SK-N-SH (cell line): ENCODE measurements at regions not wholly inside any gene's neighbourhood (a gene's known extent, or its start where the extent isn't known, plus 50 kb on each side); places are given as distances from the start of the nearest gene placed in this dataset.
"Not testable (repeated sequence)": the region's sequence is repeated elsewhere in the genome, so short reads cannot be mapped to it uniquely, and the experiment has no call there.

Source experiments
- CTCF ChIA-PET: fragments of 300-600, 350-600 bp; formaldehyde crosslinking; extraction: SDS; loops from one replicate; lab custom pipeline; 2021; lab: Yijun Ruan, JAX
- POLR2A ChIA-PET: fragments of 350-600 bp; sonication (Branson Sonifier 250); formaldehyde crosslinking; extraction: SDS; loops from one replicate; lab custom pipeline; 2020; ENCODE audit warnings: antibody characterized with exemption, inconsistent platforms; lab: Yijun Ruan, JAX
- DNase-seq: peaks from one replicate; pipeline ENCODE4 v3.0.0; 2012
- H2AFZ ChIP-seq: fragments of 200-600 bp; sonication (generic); 2 replicates; pipeline ENCODE4 v1.8.1; 2016; ENCODE audit warnings: antibody characterized with exemption, mild to moderate bottlenecking, low read depth
- H3F3A ChIP-seq: fragments of 200-600 bp; sonication (generic); replicated peaks from 2 replicates; pipeline ENCODE3; 2016; ENCODE audit warnings: antibody characterized with exemption, mild to moderate bottlenecking; ENCODE audit not compliant: insufficient read depth
- H3K27ac ChIP-seq, 2 experiments: fragments of 200-500 bp in 1 of 2; fragments of 200-600 bp in 1 of 2; sonication (Bioruptor generic) in 1 of 2; sonication (generic), shearing (Covaris generic) in 1 of 2; 2 replicates each; pipeline versions ENCODE4 v1.5.1 to v1.6.1; 2014 to 2016; ENCODE audit warnings: low read depth in 2 of 2, inconsistent platforms in 1 of 2, low read length in 1 of 2, mild to moderate bottlenecking in 1 of 2, mixed read lengths in 1 of 2
- H3K27me3 ChIP-seq: fragments of 200-600 bp; sonication (generic), shearing (Covaris generic); 2 replicates; pipeline ENCODE4 v1.6.1; 2016; ENCODE audit warnings: mixed run types; ENCODE audit not compliant: insufficient read depth
- H3K36me3 ChIP-seq, 2 experiments: fragments of 200-500 bp in 1 of 2; fragments of 200-600 bp in 1 of 2; sonication (Bioruptor generic) in 1 of 2; sonication (generic) in 1 of 2; replicated peaks in 1 of 2; 2 replicates each; pipeline versions ENCODE3 to v1.5.1; 2014 to 2016; ENCODE audit warnings: low read length in 1 of 2, mild to moderate bottlenecking in 1 of 2; ENCODE audit not compliant: insufficient read depth in 2 of 2, control insufficient read depth in 1 of 2
- H3K4me1 ChIP-seq, 2 experiments: fragments of 200-500 bp in 1 of 2; fragments of 200-600 bp in 1 of 2; sonication (Bioruptor generic) in 1 of 2; sonication (generic), shearing (Covaris generic) in 1 of 2; 2 replicates each; pipeline versions ENCODE4 v1.5.1 to v1.6.1; 2014 to 2016; ENCODE audit warnings: low read depth in 1 of 2, low read length in 1 of 2, mixed run types in 1 of 2; ENCODE audit not compliant: insufficient read depth in 2 of 2, control insufficient read depth in 1 of 2
- H3K4me2 ChIP-seq: fragments of 200-600 bp; sonication (generic), shearing (Covaris generic); 2 replicates; pipeline ENCODE4 v1.6.1; 2017; ENCODE audit warnings: mixed run types
- H3K4me3 ChIP-seq, 2 experiments: fragments of 200-500 bp in 1 of 2; fragments of 200-600 bp in 1 of 2; sonication (Bioruptor generic) in 1 of 2; sonication (generic), shearing (Covaris generic) in 1 of 2; 2 replicates each; pipeline versions ENCODE4 v1.5.1 to v1.8.1; 2014 to 2016; ENCODE audit warnings: low read depth in 2 of 2, inconsistent platforms in 1 of 2, low read length in 1 of 2, mild to moderate bottlenecking in 1 of 2, mixed read lengths in 1 of 2, moderate library complexity in 1 of 2
- H3K79me2 ChIP-seq: fragments of 200-600 bp; sonication (generic); 2 replicates; pipeline ENCODE4 v1.8.1; 2017; ENCODE audit warnings: mild to moderate bottlenecking; ENCODE audit not compliant: insufficient read depth
- H3K9ac ChIP-seq: fragments of 200-600 bp; sonication (generic); 2 replicates; pipeline ENCODE4 v1.6.1; 2017; ENCODE audit warnings: mixed run types
- H3K9me2 ChIP-seq: fragments of 200-600 bp; sonication (generic); 2 replicates; pipeline ENCODE4 v1.6.1; 2017; ENCODE audit warnings: mixed run types
- H3K9me3 ChIP-seq: fragments of 200-600 bp; sonication (generic); 2 replicates; pipeline ENCODE4 v1.6.1; 2017; ENCODE audit warnings: mixed run types, mild to moderate bottlenecking, moderate library complexity
- H4K20me1 ChIP-seq: fragments of 200-600 bp; sonication (generic); 2 replicates; pipeline ENCODE4 v1.6.1; 2017; ENCODE audit warnings: mild to moderate bottlenecking, mixed run types; ENCODE audit not compliant: insufficient read depth
- FOXJ3 ChIP-seq: sonication (generic); formaldehyde crosslinking; IDR thresholded peaks from 2 replicates; pipeline ENCODE4 v1.5.1; 2020; ENCODE audit warnings: mild to moderate bottlenecking, missing genetic modification reagents
- FOXM1 ChIP-seq: IDR thresholded peaks from 2 replicates; pipeline ENCODE4 v1.4.0; 2012; ENCODE audit warnings: low read depth, mild to moderate bottlenecking
- RXRA ChIP-seq: IDR thresholded peaks from 2 replicates; pipeline ENCODE4 v1.4.0; 2012; ENCODE audit warnings: low read depth, mild to moderate bottlenecking, borderline replicate concordance
- TCF12 ChIP-seq: IDR thresholded peaks from 2 replicates; pipeline ENCODE4 v1.4.0; 2012
- YY1 ChIP-seq: IDR thresholded peaks from 2 replicates; pipeline ENCODE4 v1.4.0; 2012; ENCODE audit warnings: low read depth, mild to moderate bottlenecking
- WGBS: methylation state at CpG from one replicate; pipeline ENCODE4 v1.1.6; 2017; ENCODE audit warnings: low lambda C conversion rate; 5-methylcytosine and 5-hydroxymethylcytosine counted together
- TF ChIP-seq, protein P1 (sequence below): fragments of 150-350 bp; IDR thresholded peaks from 2 replicates; pipeline ENCODE4 v1.6.1; 2016; ENCODE audit warnings: mild to moderate bottlenecking, low read depth, low read length
- TF ChIP-seq, protein P2 (sequence below): fragments of 200-600 bp; sonication (generic); IDR thresholded peaks from 2 replicates; pipeline ENCODE4 v1.6.1; 2017; ENCODE audit warnings: antibody characterized with exemption, mild to moderate bottlenecking, moderate library complexity

DNA sequence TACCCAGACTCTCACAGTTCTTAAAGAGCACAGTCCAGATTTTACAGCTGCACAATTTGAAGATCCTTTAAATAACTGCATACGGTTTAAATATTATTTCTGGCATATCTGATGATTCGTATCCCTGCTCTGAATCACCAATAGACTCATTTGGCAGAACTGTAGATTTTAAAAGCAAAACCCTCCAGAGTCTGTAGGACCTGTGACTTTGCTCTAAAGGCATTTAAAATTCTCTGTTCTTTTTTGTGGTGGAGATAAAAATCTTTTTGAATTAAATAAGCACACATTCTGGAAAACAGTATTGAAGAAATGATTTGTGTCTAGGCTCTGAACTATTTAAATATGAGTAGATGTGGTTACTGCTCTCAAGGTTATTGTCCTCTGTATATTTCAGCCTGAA, 246.2 kb upstream of the PITX2 start:
- Histone ChIP-seq H4K20me1 (no peaks in the 10 kb centered on the region), H3K79me2 (no peaks in the 10 kb centered on the region), H3K4me1 (peaks cover 0 to 23% of the 10 kb centered on the region in 2 experiments; a peak in 1 of 4 replicates), H3K4me3 (no peak overlapping the region), H3K9ac (no peak overlapping the region), H3K27me3 (no peaks in the 10 kb centered on the region), H3K27ac (no peak overlapping the region), H3K9me2 (no peaks in the 10 kb centered on the region), H3F3A (peaks cover 14% of the 10 kb centered on the region), H3K36me3 (no peaks in the 10 kb centered on the region), H3K9me3 (no peaks in the 10 kb centered on the region), H3K4me2 (0 out of 2 replicates have a peak overlapping the region, but pooled peaks have one; percentile 3), H2AFZ (no peak overlapping the region)
- no peak for DNase-seq
- TF ChIP-seq FOXJ3 (CRISPR knock-in tag) (no peak), YY1 (no peak), TCF12 (peak; percentile 19; the same call in 1 of the 2 replicates), RXRA (no peak)
- TF ChIP-seq, protein P1, sequence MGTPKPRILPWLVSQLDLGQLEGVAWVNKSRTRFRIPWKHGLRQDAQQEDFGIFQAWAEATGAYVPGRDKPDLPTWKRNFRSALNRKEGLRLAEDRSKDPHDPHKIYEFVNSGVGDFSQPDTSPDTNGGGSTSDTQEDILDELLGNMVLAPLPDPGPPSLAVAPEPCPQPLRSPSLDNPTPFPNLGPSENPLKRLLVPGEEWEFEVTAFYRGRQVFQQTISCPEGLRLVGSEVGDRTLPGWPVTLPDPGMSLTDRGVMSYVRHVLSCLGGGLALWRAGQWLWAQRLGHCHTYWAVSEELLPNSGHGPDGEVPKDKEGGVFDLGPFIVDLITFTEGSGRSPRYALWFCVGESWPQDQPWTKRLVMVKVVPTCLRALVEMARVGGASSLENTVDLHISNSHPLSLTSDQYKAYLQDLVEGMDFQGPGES: no peak
- TF ChIP-seq, protein P2, sequence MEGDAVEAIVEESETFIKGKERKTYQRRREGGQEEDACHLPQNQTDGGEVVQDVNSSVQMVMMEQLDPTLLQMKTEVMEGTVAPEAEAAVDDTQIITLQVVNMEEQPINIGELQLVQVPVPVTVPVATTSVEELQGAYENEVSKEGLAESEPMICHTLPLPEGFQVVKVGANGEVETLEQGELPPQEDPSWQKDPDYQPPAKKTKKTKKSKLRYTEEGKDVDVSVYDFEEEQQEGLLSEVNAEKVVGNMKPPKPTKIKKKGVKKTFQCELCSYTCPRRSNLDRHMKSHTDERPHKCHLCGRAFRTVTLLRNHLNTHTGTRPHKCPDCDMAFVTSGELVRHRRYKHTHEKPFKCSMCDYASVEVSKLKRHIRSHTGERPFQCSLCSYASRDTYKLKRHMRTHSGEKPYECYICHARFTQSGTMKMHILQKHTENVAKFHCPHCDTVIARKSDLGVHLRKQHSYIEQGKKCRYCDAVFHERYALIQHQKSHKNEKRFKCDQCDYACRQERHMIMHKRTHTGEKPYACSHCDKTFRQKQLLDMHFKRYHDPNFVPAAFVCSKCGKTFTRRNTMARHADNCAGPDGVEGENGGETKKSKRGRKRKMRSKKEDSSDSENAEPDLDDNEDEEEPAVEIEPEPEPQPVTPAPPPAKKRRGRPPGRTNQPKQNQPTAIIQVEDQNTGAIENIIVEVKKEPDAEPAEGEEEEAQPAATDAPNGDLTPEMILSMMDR: no peak
- WGBS: 0% methylated on average over 2 of the region's 2 CpGs
- ChIA-PET CTCF (no interaction called here), POLR2A (no interaction called here)

DNA sequence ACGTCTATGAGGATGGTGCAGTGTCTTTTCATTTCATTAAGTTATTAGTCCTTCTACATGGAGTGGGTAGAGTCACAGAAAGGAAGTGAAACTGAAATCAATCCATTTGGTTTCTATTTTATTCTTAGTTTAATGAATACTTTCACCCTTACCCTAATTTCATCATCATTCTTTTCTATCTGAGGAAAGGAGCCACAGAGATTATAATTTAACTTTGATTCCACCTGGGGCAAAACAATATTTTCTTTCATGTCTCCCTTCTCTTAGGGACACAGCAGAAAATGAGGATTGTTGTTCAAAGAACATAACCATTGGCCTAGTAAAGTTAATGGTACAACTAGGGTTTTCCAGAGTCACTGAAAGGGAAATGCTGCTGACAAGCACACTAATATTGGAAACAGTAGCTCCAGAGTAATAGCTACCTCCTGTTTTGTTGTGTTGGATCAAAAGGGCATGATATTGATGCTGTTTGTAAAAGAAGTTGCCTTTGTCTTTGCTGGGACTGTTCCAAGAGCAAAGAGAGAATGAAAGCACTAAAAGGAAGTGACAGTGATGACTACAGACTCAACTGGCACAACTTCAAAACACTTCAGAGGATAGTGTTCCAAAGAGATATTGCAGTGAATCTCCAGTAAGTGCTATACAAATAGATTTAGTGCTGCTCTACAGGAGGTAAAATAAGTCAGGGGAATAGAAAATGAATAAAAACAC, 247.1 kb upstream of the PITX2 start:
- TF ChIP-seq FOXM1: no peak
- H3K4me3 ChIP-seq: no peak overlapping the region
- H3K79me2 ChIP-seq: no peaks in the 10 kb centered on the region
- no peak overlapping the region for H2AFZ ChIP-seq
- H3F3A ChIP-seq: peaks cover 14% of the 10 kb centered on the region
- no peaks in the 10 kb centered on the region for H4K20me1 ChIP-seq
- H3K9ac ChIP-seq: no peak overlapping the region
- no peak for DNase-seq
- H3K4me1 ChIP-seq: peaks cover 0 to 23% of the 10 kb centered on the region in 2 experiments; a peak in 1 of 4 replicates
- H3K27me3 ChIP-seq: no peaks in the 10 kb centered on the region
- no peak overlapping the region for H3K27ac ChIP-seq
- H3K9me2 ChIP-seq: no peaks in the 10 kb centered on the region
- no peaks in the 10 kb centered on the region for H3K9me3 ChIP-seq
- no peak overlapping the region for H3K4me2 ChIP-seq
- no peaks in the 10 kb centered on the region for H3K36me3 ChIP-seq
- CTCF ChIA-PET: no interaction called here
- POLR2A ChIA-PET: no interaction called here
- 7% methylated on average over 1 of the region's 1 CpG for WGBS

DNA sequence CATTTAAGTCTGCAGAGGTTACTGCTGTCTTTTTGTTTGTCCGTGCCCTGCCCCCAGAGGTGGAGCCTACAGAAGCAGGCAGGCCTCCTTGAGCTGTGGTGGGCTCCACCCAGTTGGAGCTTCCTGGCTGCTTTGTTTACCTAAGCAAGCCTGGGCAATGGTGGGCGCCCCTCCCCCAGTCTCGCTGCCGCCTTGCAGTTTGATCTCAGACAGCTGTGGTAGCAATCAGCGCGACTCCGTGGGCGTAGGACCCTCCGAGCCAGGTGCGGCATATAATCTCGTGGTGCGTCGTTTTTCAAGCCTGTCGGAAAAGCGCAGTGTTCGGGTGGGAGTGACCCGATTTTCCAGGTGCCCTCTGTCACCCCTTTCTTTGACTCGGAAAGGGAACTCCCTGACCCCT, 253.3 kb upstream of the PITX2 start:
- 18% methylated on average over 14 of the region's 18 CpGs for WGBS
- H3K4me3 ChIP-seq, H4K20me1 ChIP-seq, H3K9me2 ChIP-seq, H3K79me2 ChIP-seq, H3K9me3 ChIP-seq, POLR2A ChIA-PET, H3K36me3 ChIP-seq, H3K4me2 ChIP-seq, CTCF ChIA-PET, H3K27me3 ChIP-seq, H3F3A ChIP-seq, H3K27ac ChIP-seq, H3K4me1 ChIP-seq, H2AFZ ChIP-seq, DNase-seq, H3K9ac ChIP-seq: not testable (repeated sequence)
